ENCODE measurements at regions not wholly inside any gene's neighbourhood (a gene's known extent, or its start where the extent isn't known, plus 50 kb on each side); places are given as distances from the start of the nearest gene placed in this dataset.

DNA sequence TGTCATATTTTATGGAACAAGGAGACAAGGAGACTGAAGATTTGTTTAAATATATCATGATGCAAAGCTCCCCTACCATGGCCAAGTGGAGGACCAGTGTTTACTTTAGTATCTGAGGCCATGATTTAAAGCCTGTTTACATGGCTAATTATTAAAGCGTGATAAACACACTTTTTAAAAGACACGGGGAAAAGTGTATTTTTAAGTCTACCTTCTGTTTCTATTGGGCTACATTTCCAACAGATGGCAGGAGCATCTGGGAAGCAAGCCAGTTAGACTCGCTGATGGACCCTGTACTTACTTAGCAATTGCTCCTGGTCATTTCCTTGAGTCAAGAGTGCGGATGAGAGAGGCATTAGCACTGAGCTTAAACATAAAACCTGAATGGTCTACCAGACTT lies 480.3 kb upstream of the SEMA6A start:
- no peak for TF ChIP-seq EZH2 (IDR thresholded peaks at IDR 0.05; ENCODE audit: borderline replicate concordance, low read length)
- TF ChIP-seq, protein P1, sequence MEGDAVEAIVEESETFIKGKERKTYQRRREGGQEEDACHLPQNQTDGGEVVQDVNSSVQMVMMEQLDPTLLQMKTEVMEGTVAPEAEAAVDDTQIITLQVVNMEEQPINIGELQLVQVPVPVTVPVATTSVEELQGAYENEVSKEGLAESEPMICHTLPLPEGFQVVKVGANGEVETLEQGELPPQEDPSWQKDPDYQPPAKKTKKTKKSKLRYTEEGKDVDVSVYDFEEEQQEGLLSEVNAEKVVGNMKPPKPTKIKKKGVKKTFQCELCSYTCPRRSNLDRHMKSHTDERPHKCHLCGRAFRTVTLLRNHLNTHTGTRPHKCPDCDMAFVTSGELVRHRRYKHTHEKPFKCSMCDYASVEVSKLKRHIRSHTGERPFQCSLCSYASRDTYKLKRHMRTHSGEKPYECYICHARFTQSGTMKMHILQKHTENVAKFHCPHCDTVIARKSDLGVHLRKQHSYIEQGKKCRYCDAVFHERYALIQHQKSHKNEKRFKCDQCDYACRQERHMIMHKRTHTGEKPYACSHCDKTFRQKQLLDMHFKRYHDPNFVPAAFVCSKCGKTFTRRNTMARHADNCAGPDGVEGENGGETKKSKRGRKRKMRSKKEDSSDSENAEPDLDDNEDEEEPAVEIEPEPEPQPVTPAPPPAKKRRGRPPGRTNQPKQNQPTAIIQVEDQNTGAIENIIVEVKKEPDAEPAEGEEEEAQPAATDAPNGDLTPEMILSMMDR (conservative IDR thresholded peaks at IDR 0.05 in 1 of 2, IDR thresholded peaks at IDR 0.05 in 1 of 2; ENCODE audit: extremely low read depth in 1 of 2, insufficient read depth in 1 of 2, low read depth in 1 of 2, low read length in 2 of 2) = no peak

Measured in mammary epithelial cell (primary cell).